GM18511 (cell line): ENCODE measurements at regions not wholly inside any gene's neighbourhood (a gene's known extent, or its start where the extent isn't known, plus 50 kb on each side); places are given as distances from the start of the nearest gene placed in this dataset.
"Not testable (repeated sequence)": the region's sequence is repeated elsewhere in the genome, so short reads cannot be mapped to it uniquely, and the experiment has no call there.

Source experiments
- ATAC-seq: cut with Tn5 transposase; IDR thresholded peaks from one replicate; pipeline ENCODE4 v1.9.1; 2021; ENCODE audit warnings: mild to moderate bottlenecking, moderate library complexity; ENCODE audit not compliant: unreplicated experiment

DNA sequence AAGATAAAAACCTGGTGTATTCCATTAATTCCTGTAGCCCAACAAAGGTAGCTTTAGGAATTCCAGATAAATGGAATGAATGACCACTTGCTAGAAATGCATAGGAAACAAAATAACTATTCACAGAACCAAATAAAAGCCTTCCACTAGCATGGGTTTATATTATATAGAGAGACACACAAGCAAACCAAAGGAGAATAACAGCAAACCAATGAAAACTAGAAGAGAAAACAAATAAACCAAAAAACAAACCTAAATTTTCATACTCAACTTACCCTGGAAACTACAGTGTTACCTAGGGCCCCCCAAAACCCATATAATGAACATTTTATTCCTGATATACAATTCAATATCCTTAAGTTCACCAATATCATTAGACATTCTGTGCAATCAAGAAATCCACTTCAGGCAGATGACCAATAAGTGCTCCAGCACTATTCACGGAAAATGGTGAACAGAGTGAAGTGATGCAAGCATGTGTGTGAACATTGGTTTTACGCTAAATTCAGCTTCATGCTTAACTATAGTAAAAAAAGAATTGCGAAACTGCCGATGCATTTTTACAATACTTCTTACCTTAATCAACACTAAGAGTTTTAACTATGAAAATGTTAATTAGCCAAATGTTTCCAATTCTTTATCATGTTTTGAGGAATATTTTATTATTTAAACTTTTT lies 1108.4 kb upstream of the TMEM132C start:
- no peak for ATAC-seq

DNA sequence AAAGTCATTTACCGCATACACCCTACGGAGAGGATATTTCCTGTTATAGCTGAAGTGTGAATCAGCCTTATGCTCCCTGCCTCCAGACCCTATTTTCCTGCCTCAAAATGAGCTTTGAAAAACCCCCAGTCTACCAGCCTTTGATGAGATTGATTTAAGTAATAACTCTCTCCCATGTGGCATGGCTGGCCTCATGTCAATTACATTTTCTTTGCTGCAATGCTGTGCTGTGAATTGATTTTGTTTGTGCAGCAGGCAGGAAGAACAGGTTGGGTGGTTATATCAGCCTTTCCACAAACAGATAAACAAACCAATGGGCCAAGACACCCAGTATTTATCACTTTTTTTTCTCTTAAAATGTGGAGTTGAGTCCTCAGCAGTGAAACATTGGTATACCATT lies 1105.5 kb upstream of the TMEM132C start:
- no peak for ATAC-seq

DNA sequence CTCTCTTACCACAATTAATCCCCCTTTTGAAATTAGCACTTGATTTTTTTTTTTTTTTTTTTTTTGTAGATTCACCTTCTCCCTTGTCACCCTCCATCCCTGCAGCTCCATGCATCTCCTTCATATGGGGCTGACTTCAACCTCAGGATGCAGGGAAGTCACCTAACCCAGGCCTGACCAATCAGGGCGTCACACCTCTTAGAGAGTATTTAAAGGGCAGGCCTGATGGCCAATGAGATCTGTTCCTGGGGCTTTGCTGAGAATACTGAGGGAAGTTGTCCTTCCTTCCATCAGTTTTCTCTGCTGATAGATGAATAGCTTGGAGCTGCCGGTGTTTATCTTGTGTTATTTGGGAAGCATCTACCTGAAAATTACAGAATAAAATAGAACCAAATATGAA lies 1104.7 kb upstream of the TMEM132C start:
- no peak for ATAC-seq

DNA sequence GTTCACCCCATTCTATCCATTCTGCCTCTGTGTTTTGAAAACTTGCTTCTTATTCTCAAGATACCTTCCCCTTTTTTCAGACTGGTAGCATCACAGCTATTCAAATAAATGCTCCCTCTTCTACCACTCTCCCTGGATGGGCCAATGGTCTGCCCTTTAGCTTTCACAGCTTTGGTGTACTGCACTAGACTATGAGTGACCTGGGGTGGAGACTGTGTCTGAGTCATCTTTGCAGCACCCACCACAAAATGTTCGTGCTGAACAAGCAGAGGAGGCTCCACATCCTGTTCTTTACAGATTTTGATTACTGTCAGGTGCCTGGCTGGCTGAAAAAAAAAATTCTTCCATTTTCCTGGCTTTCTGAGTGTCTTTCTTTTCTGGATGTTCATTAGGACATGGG lies 1104.1 kb upstream of the TMEM132C start:
- ATAC-seq = peak; percentile 83

DNA sequence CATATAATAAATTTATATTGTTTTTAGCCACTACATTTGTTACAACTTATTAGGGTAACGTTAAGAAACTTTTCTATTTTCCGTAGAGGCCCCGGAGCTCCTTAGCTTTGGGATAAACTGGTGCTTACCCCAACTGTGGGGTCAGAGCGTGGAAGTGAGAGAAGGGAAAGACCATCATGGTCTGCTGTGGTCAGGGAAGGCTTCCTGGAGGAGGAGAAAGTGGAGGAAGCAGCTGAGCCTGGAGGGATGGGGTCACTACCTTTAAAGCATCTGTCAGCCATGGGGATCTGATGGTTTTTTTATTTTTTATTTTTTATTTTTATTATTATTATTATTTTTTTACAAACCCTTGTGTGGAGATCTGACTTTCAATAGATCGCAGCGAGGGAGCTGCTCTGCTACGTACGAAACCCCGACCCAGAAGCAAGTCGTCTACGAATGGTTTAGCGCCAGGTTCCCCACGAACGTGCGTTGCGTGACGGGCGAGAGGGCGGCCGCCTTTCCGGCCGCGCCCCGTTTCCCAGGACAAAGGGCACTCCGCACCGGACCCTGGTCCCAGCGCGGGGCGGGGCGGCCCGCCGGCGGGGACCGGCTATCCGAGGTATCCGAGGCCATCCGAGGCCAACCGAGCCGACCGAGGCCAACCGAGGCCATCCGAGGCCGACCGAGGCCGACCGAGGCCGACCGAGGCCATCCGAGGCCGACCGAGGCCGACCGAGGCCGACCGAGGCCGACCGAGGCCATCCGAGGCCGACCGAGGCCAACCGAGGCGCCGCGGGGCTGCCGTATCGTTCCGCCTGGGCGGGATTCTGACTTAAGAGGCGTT lies 1101.2 kb upstream of the TMEM132C start:
- ATAC-seq = peak; percentile 56

DNA sequence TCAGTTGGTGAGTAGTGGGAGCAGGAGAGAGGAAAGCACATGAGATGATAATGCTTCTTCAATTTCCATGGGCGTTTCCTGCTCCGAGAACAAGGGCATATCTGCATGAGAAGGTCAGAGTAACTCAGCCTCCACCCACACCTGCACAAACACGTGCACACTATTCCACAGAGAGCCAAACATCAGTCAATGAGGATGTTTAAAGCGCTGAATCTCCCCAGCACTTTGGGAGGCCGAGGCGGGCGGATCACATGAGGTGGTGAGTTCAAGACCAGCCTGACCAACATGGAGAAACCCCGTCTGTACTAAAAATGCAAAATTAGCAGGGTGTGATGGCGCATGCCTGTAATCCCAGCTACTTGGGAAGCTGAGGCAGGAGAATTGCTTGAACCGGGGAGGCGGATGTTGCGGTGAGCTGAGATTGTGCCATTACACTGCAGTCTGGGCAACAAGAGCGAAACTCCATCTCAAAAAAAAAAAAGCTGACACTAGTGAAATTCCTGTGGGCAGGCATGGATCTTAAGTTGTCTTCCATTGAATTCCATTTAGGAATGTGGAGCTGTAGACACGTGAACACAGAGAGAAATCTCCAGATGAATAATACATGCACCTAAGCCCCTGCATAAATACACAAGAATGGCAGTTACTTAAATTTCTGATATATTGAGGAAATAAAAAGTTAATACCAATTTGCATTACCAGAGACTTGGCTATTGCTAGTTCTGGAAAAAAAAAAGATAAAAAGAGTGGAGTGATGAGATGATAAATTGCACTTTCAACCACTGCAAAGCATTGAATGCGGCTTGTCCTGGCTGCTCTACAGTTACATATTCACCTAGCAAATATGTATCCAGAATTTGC lies 1097.4 kb upstream of the TMEM132C start:
- ATAC-seq = no peak

DNA sequence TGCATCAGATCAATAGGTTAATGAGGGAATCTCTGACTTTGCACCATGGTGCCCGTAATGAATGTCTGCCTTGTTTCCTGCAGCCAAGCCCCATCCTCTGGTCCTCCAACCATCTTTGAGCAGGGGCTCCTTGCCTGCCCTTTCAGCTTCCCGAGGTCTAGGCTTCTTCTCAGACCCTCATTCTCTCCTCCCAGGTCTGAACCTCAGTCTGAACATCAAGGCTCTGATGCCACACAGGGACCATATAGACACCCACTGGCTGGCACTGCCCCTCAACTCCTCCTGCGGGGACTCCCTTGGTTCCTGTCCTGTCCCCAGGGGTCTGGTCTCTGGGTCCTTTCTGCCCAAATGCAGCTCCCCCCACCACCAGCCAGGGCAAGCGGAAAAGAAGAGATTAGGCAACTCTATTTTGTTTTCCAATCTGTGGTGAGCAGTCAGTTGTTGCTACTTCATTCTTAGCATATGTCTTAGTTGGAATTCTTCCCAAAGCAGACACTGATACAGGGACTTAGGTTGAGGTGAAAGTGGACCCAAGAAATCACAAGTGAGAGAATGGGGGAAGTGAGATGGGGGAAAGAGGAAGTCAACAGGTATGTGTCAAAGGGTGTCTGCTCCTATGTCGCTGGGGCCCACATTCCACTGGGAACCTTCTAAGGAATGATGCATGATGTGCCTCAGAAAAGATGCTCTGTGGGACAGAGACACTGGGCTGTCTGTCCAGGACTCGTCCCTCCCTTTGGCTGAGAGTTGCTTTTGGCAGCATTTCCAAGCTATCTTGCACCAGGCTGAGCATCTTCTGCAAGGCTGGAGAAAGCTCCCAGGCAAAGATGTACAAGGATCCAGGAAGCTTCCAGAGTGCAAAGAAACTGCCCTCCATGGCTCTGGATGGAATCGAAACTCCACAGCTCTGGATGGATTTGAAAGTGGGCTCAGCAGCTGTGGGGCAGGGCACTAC lies 1096.5 kb upstream of the TMEM132C start:
- no peak for ATAC-seq

DNA sequence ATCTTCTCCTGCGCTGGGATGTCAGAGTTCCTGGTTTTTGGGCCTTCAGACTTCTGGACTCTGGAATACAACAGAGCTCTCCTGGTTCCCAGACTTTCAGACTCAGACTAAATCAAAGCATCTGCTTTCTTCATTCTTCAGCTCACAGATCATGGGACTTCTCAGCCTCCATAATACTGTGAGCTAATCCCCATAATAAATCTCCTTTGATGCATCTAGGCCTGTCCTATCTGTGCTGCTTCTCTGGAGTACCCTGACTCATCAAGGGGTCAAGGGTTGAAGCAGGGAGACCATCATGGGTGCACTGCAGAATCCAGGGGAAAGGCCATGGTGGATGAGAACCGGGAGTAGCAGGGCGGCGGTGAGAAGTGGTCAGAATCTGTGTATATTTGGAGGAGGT lies 1094.1 kb upstream of the TMEM132C start:
- no peak for ATAC-seq

DNA sequence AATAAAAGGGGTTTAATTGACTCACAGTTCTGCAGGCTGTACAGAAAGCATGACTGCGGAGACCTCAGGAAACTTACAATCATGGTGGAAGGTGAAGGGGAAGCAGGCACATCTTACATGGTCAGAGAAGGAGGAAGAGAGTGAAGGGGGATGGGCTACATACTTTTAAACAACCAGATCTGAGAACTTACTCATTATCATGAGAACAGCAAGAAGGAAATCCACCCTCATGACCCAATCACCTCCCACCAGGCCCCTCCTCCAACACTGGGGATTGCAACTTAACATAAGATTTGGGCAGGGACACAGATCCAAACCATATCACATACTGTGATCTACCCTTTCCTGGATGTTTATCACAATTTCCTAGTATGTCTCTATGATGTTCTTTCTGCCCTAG lies 1093.0 kb upstream of the TMEM132C start:
- ATAC-seq = not testable (repeated sequence)

DNA sequence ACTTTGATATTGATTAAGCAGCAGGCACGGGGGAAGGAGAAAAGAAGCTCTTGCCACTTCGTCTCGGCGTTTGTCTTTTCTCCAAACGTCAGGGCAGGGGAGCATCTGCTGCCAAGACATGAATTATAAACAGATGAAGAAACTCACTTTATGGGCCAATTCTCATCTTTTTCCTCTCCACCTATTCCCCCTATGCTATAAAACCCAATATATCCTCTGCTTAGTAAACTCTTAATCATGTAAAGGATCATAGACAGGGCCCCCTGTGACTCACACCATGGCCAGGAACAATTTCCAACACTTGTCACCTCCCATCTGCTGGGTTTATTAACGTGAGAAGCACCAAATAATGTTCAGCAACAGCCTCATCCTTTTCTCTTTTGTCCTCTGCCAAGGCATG lies 1092.1 kb upstream of the TMEM132C start:
- no peak for ATAC-seq

DNA sequence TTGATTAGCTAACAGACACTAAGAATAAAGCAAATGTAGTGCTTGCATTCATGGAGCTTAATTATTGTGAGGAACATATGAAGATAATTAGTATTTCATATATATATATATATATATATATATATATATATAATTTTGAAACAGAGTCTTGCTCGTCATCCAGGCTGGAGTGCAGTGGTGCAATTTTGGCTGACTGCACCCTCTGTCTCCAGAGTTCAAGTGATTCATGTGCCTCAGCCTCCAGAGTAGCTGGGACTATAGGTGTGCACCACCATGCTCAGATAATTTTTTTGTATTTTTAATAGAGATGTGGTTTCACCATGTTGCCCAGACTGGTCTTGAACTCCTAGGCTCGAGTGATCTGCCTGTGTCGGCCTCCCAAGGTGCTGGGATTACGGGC lies 1091.6 kb upstream of the TMEM132C start:
- ATAC-seq = no peak

DNA sequence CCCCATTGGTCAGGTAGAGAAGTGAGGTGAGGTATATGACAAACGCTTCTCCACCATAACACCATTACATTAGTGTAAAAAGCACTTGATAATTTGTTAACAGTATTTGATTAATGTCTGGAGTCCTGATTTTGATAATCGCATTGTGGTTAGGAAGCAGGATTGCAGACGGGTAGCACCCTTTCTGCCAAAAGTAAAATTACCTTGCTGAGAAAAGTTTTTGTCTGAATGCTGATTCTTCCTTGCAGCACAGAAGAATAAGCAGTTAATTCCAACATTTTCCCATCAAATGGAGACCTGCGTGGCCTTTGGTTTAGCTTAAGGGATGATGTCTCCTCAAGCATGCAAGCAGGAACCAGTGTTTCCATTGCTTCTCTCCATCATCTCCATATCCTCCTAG lies 1090.2 kb upstream of the TMEM132C start:
- no peak for ATAC-seq

DNA sequence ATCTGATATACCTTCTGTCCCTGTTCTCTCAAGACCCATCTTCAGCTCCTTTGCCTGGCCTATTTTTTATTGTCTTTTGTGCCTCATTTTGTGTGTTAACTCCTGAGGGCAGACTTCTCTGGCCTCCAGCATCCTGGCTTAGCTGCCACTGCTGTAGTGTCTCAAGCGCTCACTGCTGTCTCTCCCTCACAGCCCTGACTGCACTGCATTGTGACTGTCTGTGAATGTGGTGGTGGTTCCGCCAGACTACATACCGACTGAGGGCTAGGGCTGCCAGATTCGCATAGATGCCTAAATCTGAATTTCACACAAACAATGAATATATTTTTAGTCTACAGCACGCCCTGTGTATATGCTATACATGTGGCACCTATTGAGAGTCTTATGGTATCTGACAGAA lies 1088.9 kb upstream of the TMEM132C start:
- no peak for ATAC-seq

DNA sequence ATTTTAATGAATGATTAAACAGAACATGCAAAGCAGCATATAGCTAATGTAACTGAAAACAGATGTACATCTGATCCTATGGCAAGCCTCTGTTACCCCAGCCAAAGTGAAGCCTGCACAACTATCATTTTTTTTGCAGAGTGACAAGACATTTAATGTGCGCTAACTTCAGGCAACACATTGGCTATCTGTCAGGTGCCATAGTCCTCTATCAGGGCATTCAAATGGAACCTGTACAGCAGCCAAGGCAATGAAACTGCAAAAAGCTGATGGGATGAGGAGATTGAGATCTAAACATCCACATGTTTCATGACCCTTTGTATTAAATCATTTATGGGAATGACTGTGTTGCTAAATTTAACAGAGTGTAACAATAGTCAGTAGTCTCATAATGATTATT lies 1088.5 kb upstream of the TMEM132C start:
- ATAC-seq = no peak

DNA sequence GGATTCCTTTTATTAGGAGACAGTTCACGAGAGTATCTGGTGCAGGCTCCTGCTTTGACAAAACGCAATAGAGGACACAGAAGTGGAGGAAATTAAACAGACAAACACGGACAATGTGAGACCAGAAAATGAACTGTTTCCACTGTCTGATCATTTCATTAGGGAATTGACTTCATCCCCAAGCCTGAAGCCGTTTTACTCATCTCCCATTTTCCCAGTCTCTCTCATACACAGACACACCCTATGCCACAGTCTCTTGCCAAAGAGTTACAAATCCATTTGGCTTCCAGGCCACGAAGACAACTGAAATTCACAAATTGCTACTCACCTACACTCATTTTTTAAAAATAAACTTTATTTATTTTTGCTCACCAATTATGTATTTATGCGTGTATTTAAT lies 1087.8 kb upstream of the TMEM132C start:
- ATAC-seq = no peak

DNA sequence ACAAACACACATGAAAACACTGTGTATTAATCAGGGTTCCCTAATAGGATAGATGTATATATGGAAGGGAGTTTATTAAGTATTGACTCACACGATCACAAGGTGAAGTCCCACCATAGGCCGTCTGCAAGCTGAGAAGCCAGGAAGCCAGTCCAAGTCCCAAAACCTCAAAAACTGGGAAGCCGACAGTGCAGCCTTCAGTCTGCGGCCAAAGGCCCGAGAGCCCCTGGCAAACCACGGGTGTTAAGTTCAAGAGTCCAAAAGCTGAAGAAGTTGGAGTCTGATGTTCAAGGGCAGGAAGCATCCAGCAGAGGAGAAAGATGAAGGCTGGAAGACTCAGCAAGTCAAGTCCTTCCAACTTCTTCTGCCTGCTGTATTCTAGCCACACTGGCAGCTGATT lies 1085.0 kb upstream of the TMEM132C start:
- ATAC-seq = no peak

DNA sequence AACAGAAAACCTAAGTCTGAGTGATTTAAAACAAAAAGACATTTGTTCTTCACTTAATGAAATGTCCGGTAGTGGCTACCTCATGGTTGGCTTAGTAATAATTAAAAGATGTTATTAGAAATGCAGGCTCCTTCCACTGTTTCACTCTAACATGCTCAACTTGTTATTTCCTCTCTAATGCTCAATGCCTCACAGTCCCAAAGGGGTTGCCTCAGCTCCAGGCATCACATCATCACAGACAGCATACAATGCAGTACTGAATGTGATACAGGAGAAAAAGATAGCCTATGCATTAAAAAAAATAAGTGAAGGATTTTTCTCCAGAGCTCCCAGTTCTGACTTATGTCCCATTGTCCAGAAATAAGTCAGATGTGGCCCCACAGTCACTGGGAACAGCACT lies 1077.0 kb upstream of the TMEM132C start:
- no peak for ATAC-seq

DNA sequence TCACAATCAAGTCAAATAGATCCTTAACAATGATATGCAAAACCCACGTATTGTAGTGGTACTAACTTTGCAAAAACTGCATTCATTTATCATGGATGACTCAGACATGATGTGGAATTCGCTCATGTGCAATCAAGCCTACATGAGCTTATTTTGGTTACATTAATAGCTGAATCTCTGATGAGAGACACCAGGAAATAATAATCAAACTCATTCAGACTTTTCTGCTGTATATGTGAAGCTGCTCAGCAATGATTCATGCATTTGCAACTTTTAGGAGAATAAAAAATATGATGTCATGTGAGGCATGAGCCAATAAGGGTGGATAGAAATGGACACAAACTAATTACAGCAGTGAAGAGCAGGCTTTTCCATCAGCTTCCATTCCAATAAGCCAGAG lies 1075.8 kb upstream of the TMEM132C start:
- no peak for ATAC-seq

DNA sequence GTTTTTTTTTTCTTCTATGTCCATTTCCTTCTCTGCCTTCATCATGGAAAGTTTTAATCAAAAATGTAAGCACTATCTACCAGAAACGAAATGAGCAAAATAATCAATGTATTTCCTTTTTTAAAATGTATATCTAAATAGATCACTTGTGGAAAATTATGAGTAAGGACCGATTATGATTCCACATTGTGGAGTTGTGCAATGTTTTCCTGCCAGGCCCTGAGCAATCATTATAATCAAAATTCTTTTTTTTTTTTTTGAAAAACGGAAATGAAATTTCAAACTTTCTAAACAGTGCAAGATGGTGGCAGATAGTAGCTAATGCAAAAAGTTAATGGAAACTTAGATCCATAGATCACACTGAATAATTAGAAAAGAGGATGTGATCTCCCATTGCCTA lies 1074.6 kb upstream of the TMEM132C start:
- no peak for ATAC-seq

DNA sequence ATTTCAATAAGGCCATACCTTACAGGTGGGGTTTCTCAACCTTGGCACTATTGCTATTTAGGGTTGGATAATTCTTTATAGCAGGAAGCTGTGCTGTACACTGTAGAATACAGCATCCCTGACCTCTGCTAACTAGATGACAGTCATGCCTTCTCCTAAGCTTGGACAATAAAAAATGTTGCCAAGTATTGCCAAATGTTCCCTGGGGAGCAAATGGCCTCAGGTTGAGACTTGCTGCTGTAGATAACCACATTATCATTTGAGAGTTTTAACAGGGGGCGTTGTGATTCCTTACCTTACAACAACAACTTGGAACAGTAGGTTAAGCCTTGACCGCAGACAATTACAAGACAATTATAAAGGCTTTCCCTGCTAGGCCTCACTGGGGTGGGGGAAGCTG lies 1073.6 kb upstream of the TMEM132C start:
- no peak for ATAC-seq

DNA sequence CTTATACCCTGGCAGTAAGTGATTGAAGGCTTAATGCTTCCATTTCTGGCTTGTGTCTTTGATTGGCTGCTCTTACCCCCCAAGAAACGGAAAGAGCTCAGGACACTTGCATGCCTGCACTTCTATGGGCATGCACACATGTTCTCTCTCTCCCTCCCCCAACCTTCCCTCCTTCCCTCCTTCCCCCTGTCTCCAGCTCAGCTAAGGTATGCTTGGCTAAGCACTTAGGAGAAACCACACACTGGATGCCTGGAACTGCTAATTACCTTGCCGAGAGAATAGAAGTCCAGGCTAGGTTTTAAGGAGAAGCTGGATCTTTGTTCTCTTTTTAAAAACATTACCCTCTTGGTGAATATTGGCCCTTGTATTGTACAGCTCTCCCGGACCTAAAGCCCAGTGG lies 1072.8 kb upstream of the TMEM132C start:
- ATAC-seq = no peak
